Fibroblast of villous mesenchyme (primary cell): ENCODE measurements at regions not wholly inside any gene's neighbourhood (a gene's known extent, or its start where the extent isn't known, plus 50 kb on each side); places are given as distances from the start of the nearest gene placed in this dataset.
A peak's percentile ranks its signal among the peaks of the same experiment; 100 is the strongest.

Experiments
- DNase-seq: peaks from one replicate; pipeline ENCODE4 v3.0.0-alpha.2; 2010; ENCODE audit warnings: low read depth
- H3K4me3 ChIP-seq: 2 replicates; pipeline ENCODE4 v1.5.1; 2011; ENCODE audit warnings: low read depth, mild to moderate bottlenecking, low read length
- CTCF ChIP-seq: IDR thresholded peaks from 2 replicates; pipeline ENCODE4 v1.5.1; 2012; ENCODE audit warnings: low read depth, mild to moderate bottlenecking, low read length; ENCODE audit not compliant: insufficient read depth

- no peak for DNase-seq
- no peak for TF ChIP-seq CTCF
- no peak overlapping the region for H3K4me3 ChIP-seq
These were observed 890.3 kb upstream of the ADGRL2 start for GRCh38 chr1:80910426-80910825.

GRCh38 chr1:80909172-80909784, 891.5 kb upstream of the ADGRL2 start:
- TF ChIP-seq CTCF, result no peak
- H3K4me3 ChIP-seq, result no peak overlapping the region
- DNase-seq, result no peak

DNA sequence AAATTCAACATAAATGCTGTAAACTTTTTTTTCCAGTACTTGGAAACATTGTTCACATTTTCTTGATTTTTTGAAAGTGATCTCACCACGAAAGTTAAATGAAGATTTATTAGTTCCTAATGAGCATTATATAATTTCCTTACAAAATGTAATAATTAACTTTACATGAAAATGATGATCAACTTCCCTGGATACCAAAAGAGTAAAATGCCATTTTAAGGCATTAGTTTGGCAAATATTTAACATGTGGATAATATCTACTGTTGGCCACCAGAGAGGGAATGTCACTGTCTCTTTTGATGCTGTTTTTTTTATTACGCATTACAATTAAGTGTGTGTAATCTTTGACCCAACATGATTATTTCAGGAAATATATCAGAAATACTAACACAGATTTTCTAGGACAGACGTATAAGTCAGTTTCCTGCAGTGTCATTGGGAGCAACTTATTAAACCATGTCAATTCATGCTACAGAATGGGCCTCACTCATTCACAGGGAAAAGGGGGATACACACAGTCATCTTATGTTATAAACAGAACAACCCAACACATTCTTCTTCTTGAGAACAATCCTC, 903.9 kb upstream of the ADGRL2 start:
- no peak overlapping the region for H3K4me3 ChIP-seq
- no peak for TF ChIP-seq CTCF
- DNase-seq, result no peak

DNA sequence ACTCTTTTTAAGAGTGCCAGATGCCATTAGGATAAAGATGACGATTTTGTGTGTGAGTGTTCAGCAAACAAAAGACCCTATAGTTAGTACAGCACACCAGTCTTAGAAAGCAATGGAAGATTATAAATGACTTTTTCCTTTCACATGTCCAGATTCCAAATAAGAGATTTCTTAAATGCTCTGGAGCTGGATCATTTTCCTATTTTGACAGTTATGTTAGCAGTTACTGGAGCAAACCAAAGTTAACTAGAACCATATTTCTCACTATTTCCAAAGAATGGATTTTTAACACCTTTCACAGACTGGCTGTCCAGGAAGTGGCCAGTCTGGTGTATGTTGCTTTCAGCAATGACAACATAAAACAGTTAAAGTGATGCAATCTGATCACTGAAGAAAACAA, 905.8 kb upstream of the ADGRL2 start:
- no peak for TF ChIP-seq CTCF
- no peak overlapping the region for H3K4me3 ChIP-seq
- no peak for DNase-seq

DNA sequence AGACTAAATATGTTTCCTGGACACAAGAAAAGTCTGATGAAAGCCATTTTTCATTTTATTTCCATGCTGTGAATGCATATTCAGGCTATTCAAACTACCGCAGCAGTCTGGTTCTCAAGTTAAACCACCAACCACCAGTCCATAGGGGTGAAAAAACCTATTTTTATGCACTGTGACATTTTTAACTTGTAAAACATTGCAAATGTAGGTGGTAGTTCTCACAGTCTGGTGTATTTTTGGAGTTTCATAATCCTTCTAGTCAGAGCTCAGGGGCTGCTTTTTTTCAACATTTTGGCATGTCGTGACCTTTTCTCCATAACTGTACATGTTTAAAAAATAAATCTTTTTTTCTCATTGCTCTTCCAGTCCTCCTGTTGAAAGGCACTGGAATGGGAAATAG, 907.6 kb upstream of the ADGRL2 start:
- peak; percentile 48 for DNase-seq
- TF ChIP-seq CTCF, result no peak
- no peak overlapping the region for H3K4me3 ChIP-seq

DNA sequence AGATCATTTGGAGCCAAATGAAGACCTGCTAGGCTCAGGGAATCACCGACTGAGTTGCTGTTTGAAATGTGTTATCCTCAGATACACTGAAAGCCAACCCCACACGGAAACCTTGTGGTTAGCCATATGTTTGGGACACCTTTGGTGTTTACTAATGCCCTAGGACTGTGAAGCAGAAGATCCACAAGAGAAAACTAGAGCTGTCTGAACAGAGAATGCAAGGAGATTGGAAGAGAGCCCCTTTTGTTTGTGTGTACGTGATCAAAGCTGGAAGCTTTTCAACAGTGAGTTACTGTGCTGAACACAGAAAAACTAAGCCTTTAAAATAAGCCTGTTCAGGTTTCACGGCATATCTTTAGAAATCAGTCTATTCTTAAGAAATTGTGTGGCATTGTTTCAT, 908.2 kb upstream of the ADGRL2 start:
- H3K4me3 ChIP-seq, result no peak overlapping the region
- no peak for TF ChIP-seq CTCF
- no peak for DNase-seq

DNA sequence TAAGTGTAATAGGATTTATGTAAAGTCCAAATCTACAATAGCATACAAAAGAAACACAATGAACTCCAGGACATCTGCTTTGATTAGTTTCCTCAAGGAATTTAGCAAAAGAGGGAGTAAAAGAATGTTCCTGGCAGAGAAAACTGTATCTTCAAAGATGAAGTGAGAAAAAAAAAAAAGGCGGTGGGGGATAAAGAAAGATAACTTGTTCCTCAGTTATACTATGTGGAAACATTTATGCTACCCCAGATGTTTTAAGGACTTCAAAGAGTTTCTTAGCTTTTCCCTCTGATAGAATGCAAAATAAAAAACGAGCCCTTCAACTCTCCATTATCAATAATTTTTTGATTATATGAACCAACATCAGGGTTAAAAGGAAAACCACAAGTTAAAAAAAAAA, 908.9 kb upstream of the ADGRL2 start:
- H3K4me3 ChIP-seq, result no peak overlapping the region
- no peak for TF ChIP-seq CTCF
- no peak for DNase-seq
